SW480 (cell line): ENCODE measurements at regions not wholly inside any gene's neighbourhood (a gene's known extent, or its start where the extent isn't known, plus 50 kb on each side); places are given as distances from the start of the nearest gene placed in this dataset.
"Not testable (repeated sequence)": the region's sequence is repeated elsewhere in the genome, so short reads cannot be mapped to it uniquely, and the experiment has no call there.

Experiments
- DNase-seq: peaks from one replicate; pipeline ENCODE4 v3.0.0-alpha.2; 2016; ENCODE audit warnings: low spot score

DNA sequence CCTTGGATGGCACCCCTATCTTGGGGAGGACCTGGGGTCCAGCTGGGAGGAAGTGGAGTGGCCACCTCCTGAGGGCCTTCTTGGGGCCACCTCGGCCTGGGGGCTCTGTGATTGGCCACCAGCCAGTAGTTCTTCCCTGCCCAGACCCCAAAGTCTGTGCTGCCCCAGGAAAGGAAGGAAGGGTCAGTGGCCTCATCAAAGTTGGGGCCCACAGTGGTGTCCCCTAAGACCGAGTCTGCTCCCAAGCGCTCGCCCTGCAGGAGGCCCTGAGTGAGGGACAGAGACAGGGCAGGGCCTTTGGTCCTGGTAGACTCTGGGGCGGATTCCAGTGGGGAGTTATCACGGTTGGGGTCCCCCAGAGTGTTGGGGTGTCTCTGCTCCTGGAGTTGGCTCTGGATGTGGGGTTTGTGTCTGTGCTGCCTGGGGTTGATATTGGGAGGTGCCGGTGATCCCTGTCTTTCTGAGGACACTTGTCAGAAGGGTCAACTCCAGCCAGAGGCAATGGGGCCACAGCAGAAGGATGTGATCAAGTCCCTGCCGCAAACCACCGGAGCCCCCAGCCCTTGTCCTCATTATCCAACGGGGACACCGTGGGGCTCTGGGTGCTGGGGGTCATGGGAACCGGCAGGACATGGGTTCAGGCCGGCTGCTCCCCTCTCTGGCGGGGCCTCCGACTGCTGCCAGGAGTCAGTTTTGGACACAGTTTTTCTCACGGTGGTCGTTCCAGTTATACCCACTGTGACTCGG lies 364.3 kb downstream of the TMEM121 start:
- no peak for DNase-seq

DNA sequence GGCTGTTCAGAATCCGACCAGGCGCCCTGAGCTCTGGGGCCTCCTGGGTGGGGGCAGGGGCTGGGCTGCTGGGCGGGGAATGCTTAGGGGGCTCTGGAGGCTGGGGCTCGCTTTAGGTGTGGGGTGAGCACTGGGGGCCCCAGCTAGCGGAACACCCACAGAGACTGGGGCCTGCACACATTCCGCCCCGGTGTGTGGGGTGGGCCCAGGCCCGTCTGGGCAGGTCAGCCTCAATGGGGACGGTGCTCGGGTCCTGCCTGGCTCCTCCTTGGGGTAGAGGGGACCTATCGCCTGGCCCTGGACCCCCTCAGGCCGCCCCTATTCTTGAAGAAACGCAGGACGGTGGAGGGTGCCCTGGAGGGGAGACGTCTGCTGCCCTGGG lies 364.8 kb downstream of the TMEM121 start:
- DNase-seq, result no peak

DNA sequence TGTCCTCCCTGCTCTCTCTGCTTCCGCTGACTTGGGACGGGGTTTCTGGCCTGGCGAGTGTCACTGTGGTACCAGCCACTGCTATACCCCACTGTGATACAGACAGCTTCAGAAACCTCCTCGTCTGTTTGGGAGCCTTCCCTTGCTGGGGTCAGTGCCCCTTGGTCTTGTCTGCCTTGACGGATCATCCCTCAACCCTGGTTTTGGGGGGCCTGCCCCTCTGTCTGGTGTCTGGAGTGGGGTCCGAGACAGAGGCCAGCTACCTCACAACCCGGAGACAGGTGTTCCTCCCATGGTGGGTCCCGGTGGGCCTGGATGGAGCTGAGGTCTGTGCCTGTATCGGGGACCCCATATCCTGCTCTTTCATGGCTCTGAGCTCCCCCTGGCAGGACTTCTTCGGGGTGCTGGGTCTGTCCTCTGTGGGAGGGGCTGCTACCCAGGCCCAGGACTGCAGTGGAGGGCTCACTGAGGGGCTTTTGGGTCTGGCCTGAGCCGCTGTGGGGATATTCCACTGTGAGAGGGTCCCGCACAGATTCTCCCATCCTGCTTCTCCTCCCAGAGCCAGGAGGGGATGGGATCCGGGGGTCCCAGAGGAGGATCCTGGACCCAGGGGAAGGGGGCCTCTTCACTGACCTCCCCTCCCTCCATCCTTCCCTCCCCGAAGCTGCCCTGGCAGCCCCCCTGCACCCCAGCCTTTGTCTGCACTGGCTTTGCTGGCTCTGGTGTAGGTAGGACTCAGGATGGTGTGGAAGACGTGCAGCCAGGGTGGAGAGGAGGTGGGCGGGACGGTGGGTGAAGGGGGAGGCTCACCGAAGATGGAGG lies 365.5 kb downstream of the TMEM121 start:
- no peak for DNase-seq

DNA sequence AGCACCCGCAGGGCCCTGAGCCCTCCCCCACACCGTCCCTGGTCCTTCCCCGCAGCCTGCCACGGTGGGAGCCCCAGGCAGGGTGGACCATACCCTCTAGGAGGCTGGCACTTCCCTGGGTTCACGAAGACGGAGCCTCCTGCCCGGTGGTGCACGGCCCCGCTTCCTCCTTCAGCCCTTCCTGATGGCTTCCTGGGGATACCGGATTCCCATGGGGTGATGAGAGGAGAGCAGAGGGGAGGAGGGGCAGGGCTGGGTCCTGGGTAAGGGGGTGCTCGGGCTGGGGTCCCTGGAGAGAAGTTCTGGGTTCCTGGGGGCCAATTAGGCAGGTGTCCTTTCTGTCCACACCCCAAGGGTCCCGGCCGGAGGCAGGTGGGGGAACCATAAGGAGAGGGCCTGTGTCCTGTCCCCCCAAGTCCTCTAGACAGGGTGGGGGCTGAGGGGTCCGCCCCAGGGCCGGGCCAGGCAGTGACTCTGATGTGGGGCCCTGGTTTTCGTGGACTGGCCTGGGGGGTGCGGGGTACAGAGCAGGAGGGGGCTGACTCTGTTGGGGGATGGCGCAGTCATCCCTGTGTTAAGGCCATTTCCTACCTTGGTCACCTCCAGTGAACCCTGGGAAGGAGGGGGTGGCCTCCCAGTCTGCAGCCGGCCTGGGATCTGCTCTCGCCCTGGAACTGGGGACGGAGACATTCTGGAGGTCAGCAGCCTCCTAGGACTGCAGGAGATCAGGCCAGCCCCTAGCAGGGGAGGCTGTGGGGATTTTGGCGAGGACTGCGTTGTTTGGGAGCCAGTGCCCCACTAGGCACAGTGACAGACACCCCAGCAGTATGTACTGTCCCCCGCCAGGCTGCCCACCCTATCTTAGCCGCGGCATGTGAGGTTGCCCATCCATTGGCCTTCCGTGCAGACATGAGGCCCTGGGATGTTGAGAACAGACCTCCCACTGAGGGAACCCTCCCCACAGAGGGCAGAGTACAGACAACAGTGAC lies 366.4 kb downstream of the TMEM121 start:
- DNase-seq, result not testable (repeated sequence)

DNA sequence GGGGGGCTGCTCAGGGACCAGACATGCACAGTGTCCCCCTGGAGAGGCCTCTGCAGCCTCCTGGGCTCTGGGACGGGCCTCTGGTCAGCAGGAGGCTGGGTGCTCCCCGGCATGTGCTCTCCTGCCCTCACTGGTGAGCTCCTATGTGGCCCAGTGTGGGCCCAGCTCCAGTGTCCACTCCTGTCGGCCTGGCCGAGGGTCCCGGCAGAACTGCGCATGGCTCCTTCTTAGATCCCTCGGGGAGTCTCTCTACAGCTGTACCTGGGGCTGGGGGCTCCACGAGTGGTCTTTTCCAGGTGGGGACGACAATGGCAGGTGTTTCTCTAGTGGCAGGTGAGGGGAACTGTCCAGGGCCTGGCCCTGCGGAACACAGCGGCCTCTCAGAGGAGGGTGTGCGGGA lies 367.3 kb downstream of the TMEM121 start:
- DNase-seq, result not testable (repeated sequence)

DNA sequence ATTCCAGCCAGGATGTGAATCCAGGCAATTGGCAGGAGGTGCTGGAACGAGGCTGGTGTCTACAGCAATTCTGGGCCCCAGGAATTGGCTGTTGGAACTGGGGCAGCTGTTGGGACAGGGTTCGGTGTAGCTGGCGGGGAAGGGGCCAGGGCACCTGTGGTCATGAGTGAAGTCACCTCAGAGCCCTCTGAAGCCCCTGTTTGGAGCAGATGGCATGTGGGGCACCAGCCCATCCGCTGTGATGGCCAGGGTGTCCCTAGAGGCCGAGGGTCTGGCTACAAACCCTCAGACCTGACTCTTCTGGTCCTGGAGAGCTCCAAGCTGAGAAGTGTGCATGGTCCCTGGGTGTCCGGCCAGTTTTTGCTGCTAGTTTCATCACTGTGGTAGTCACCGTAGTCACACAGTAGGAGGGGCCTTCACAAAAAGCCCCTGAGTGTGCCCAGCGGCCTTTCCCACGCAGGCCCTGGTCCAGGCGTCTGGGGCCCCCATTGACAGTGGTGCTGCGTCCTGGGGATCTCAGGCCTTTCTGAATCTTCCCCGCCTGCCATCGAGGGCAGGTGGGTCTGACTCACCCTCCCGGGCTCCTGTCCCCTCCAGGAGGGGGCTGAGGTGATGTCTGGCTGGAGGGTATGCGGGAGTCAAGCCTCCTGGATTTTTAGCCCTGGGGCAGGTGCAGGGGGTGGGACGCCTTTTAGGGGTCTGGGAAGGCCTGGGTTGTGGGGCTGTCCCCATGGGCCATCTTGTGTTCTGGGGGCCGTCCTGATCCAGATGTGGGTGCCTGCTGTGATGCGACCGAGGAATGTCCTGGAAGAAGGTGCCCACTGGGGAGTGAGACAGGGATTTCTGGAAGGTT lies 368.0 kb downstream of the TMEM121 start:
- DNase-seq, result no peak

DNA sequence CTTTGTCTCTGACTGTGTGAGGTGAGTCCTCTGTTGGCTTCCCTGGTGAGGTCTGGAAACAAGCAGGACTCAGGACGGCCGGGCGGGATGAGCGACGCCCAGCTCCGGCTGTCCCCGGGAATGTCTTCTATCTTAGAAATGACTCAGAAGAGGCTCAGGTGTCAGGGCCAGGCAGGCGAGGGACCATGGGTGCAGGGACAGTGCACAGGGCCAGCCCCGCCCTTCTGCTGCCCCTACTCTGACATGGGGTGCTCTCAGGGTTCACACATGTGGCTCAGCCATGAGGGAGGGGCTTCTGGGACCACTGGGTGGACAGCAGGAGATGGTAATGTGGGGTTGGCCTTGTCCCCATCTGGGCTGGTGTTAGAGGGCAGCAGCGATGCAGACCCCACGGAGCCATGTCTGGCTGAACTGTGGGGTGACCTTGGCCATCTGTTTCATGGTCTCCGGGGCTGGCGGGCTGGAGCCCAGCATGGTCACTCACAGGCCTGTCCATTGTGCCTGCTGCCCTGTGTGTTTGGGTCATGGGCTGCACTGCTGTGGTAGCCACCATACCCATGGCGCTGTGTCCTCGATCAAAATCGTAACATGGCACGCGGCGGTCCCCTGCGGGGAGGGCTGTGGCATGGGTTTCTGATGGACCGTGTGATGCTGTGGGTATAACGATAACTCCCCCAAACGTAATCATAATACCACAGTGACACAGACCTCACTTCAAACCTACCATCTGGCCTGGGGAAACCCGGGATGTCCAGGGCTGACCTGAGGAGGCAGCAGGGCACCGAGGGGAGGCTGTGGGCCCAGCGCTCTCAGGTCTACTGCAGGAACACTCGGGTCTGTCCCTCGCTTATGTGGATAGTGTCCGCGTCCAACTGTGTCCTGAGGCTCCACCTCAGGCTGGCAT lies 368.8 kb downstream of the TMEM121 start:
- peak; percentile 6 for DNase-seq

DNA sequence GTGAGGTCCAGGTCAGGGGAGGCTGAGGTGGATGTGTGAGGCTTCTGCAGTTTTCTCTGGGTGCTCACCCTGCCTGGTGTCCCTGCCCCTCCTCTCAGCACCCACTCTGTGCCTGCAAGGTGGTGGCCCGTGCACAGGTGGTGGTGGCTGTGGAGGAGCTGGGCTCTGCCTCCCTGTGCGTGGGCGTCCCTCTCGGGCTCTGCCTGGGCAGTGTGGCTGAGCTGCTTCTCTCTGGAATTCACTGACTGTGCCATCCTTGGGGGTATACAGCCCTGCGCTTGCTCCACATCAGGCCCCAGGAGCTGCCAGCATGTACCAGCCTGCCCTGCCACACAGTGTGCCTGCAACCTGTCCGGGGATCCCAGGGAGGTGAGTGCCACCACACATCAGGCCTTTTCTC lies 369.8 kb downstream of the TMEM121 start:
- not testable (repeated sequence) for DNase-seq

DNA sequence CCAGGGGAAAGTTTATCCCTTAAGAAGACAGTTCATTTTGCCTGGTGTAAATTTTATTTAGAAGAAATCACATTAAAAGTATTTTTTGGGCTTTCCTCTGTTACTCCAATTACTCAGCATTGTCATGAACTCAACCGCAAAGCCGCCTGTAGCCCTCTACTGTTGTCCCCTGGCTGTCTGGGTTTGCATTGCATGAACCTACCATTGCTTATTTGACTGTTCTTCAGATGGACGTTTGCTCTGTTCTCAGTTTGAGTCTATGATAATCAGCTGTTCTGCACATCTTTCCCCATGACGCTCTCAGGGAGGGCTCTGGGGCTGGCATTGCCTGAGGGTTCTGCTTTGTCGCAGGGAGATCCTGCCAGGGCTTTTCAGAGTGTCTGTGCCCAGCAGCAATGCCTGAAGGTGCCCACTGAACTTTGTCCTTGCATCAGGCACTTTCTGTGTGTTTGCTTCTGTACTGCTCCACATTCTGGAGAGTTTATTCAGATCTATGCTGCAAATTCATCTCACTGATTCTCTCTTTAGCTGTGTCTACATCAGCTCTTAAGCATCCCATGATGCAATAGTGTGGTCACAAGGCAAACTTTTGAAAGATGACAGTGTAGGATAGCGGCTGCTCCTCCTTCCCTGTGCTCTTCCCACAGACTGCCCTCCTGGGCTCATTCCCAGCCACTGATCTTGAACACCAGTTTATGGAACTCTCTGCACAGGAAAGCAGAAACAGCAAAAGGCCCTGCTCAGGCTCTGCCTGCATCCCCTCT lies 370.8 kb downstream of the TMEM121 start:
- peak; percentile 25 for DNase-seq

DNA sequence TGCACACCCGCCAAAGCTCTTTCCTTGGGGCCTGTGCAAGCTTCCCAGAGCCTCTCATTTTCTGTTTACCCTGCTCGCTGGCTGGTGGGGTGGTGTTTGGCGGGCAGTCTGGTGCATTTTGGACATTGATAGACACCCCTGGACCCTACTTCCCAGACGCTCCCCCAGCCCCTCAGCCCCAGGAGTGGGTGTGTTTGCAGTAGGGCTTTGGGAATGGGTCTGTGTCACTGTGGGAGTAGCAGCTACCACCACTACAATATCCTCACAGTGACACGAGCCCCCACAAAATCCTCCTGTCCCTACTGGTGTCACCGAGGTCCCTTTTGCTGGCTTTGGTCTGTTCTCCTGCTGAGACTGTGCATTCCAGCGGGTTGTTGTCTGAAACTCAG lies 371.3 kb downstream of the TMEM121 start:
- DNase-seq, result no peak

DNA sequence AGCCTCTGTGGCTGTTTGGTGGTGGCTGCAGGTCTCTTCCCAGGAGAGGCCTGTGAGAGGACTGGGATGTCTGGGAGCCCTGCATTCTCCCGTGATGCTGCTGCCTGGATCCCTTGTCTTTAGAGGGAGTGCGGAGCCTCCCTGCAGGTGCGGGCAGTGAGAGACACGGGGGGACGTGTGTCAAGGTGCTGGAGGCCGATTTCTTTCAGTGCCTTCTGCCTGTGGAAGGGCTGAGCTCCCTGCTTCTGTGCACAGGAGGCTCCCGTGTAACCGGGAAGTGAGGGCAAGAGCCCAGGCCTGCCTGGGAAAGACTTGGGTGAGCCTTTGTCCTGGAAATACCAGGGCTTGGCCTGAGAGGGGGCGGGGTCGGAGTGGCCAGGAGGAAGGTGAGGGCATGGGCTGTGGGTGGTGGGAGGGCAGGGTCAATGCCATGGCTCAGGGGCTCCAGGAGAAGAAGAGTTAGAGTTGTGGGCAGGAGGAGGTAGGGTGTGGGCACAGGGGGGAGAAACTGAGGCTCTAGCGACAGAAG lies 372.2 kb downstream of the TMEM121 start:
- DNase-seq, result no peak

DNA sequence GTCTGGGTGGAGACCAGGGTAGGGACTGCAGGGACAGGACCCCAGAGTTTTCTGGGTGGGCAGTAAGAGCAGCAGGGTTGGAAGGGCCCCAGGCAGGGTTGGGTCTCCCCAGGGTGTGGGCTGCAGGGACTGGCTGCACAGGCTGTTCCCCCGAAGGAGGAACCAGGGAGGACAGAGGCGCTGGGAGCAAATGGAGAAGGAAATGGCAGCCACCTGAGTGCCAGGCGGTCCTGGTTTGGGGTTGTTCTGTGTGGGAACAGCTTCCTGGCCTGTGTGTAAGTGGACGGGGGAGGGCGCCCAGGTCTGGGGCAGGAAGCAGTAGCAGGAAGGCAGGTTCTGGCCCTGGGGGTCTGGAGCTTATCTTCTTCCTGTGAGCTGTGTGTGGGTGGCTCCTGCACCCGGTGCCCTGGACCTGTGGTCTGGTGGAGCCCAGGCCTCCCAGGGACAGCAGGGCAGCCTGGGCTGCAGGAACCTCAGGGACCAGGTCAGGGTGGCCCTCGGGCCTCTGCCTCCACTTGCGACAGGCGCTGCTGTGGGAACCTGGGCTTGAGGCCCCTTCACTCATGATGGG lies 372.8 kb downstream of the TMEM121 start:
- no peak for DNase-seq

DNA sequence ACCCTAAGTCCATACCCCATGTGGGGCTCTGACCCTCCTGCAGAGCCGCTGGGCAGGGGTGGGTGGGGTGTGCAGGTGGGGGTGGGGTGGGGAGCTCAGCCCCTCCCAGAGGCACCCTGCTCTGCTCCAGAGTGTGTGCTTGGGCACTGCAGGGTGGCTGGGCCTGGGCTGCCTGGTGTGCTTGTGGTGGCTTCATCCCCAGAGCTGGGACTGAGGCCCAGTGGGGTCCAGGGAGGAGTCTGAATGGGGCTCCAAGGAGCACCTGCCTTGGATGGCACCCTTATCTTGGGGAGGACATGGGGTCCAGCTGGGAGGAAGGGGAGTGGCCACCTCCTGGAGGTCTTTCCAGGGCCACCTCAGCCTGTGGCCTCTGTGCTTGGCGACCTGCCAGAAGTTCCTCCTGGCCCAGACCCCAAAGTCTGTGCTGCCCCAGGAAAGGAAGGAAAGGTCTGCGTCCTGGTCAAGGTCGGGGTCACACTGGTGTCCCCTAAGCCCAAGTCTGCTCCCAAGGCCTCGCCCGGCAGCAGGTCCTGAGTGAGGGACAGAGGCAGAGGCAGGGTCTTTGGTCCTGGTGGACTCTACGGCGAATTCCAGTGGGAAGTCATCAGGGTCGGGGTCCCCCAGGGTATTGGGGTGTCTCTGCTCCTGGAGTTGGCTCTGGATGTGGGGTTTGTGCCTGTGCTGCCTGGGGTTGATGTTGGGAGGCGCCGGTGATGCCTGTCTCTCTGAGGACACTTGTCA lies 373.4 kb downstream of the TMEM121 start:
- DNase-seq, result no peak

DNA sequence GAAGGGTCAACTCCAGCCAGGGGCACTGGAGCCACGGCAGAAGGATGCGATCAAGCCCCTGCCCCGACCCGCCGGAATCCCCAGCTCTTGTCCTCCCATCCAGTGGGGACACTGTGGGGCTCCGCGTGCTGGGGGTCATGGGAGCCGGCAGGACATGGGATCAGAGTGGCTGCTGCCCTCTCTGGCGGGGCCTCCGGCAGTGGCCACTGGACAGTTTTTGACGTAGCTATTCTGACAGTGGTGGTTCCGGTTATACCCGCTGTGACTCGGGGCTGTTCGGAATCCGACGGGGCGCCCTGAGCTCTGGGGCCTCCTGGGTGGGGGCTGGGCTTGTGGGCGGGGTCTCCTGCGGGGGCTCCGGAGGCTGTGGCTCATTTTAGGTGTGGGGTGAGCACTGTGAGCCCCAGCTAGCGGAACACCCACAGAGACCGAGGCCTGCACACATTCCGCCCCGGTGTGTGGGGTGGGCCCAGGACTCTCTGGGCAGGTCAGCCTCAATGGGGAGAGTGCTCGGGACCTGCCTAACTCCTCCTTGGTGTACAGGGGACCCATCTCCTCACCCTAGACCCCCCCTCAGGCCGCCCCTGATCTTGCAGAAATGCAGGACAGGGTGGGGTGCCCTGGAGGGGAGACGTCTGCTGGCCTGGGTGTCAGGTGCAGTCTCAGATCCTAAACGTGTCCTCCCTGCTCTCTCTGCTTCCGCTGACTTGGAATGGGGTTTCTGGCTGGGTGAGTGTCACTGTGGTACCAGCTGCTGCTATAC lies 374.2 kb downstream of the TMEM121 start:
- no peak for DNase-seq

DNA sequence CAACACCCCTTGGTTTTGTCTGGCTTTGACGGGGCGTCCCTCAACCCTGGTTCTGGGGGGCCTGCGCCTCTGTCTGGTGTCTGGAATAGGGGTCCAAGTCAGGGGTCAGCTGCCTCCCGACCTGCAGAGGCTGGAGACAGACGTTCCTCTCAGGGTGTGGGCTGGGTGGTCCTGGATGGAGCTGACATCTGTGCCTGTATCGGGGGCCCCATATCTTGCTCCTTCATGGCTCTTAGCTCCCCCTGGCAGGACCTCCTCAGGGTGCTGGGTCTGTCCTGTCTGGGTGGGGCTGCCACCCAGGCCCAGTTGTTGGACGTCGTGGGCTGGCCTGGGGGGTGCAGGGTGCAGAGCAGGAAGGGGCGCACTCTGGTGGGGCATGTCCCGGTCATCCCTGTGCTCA lies 374.8 kb downstream of the TMEM121 start:
- no peak for DNase-seq

DNA sequence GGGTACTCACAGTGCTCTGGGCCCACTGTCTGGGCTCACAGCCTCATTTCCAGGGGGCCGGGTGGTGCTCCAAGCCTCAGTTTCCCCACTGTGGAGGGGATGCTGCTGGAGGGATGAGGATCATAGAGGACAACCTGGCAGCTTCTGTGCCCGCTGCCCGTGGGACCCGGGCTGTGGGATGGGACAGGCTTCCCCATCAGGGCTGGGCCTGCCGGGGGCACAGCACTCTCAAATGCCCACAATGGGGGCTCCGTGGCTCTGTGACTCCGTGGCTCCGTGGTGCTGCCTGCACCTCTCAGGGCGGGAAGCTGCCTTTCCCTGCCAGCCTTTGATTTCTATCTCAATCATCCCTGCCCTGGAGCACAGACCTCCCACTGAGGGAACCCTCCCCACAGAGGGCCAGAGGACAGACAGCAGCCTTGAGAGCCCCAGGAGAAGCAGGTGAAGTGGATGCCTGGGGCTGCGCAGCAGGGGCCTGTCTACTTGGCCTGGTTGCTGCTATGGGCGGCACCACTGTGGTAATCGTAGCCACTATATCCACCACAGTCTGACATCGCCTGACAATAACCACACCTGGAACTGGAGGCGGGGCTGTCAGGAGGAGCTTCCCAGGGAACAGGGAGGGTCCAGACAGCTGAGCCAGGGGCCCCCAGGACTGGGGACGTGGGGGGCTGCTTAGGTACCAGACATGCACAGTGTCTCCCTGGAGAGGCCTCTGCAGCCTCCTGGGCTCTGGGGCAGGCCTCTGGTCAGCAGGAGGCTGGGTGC lies 375.9 kb downstream of the TMEM121 start:
- no peak for DNase-seq

DNA sequence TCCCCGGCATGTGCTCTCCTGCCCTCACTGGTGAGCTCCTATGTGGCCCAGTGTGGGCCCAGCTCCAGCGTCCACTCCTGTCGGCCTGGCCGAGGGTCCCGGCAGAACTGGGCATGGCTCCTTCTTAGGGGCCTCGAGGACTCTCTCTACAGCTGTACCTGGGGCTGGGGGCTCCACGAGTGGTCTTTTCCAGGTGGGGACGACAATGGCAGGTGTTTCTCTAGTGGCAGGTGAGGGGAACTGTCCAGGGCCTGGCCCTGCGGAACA lies 376.4 kb downstream of the TMEM121 start:
- not testable (repeated sequence) for DNase-seq
